ENCODE measurements at regions not wholly inside any gene's neighbourhood (a gene's known extent, or its start where the extent isn't known, plus 50 kb on each side); places are given as distances from the start of the nearest gene placed in this dataset.

DNA sequence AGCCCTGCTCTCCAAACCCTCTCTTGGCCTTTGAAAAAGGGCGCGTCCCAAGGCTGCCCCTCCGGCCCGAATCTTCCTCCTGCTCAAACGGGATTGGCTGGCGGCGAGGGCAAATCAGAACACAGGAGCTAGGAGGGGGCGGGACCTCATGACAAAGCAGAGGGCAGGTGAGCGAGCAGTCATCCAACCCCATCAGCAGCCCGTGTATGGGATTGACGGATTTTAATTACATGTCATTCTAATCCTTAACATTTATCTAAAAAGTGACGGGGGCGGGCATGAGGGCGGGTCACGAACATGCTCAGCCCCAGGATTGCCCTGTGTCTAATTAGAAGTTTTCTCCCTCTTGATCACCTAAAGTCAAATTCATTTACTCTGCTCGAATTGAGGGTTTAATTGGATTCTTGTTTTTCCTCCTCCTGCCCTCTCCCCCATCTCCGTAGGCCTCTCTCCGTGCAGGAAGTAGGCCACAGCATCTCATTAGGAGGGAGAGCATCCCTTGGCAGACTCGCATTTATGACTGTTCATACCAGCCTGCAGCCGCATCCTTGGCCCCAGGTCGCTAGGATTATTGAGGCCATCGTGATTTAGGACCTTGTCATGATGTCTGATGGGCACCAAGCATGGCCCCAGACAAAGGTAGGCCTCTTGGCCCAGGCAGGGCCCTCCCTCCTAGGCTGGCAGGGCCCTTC, 147.1 kb downstream of the CHST1 start:
- DNase-seq: peak; percentile 67
- WGBS, 2 donors: 66 to 76% methylated on average over 22 of the region's 22 CpGs

DNA sequence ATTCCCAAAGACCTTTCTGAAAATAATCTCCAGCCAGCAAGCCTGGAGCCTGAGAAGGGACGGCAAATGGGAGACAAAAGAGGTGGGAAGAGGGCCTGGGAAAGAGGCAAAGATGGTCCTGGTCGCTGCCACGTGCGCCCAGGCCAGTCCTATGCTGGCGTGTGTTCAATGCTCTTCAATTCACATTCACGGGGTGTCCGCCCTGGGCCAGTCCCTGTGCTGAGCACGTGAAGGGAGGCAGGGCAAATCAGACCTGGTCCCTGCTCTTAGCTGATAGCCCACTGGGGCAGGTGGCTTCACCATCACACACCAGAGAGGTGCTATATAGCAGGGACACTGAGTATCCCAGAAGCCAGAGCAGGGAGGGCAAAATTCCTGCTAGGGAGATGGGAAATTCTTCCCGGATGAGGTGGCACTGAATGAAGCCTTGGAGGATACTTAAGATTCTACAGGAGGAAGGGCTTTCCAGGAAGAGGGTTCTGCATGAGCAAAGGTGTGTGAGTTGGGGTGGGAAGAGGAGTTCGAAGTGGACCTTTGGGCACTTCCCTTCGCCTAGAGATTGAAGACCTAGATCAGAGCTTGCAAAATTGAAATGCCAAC, 148.2 kb downstream of the CHST1 start:
- Histone ChIP-seq H3K27ac (no peak overlapping the region), H3K36me3 (ENCODE audit: low read depth, missing control alignments) (no peaks in the 10 kb centered on the region), H3K9me3 (no peaks in the 10 kb centered on the region), H3K27me3 (no peaks in the 10 kb centered on the region), H3K4me3 (no peak overlapping the region), H3K4me1 (no peaks in the 10 kb centered on the region)
- no peak for TF ChIP-seq POLR2A (IDR thresholded peaks at IDR 0.05)
- TF ChIP-seq, protein P1, sequence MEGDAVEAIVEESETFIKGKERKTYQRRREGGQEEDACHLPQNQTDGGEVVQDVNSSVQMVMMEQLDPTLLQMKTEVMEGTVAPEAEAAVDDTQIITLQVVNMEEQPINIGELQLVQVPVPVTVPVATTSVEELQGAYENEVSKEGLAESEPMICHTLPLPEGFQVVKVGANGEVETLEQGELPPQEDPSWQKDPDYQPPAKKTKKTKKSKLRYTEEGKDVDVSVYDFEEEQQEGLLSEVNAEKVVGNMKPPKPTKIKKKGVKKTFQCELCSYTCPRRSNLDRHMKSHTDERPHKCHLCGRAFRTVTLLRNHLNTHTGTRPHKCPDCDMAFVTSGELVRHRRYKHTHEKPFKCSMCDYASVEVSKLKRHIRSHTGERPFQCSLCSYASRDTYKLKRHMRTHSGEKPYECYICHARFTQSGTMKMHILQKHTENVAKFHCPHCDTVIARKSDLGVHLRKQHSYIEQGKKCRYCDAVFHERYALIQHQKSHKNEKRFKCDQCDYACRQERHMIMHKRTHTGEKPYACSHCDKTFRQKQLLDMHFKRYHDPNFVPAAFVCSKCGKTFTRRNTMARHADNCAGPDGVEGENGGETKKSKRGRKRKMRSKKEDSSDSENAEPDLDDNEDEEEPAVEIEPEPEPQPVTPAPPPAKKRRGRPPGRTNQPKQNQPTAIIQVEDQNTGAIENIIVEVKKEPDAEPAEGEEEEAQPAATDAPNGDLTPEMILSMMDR (IDR thresholded peaks at IDR 0.05): no peak
- 82 to 91% methylated on average over 11 of the region's 11 CpGs for WGBS, 2 donors
- intact Hi-C loops (cut with DNase I; ENCODE audit: low total_unique reads): no loop called here
- no peak for DNase-seq

More for the DNA sequence above, 147.1 kb downstream of the CHST1 start:
- intact Hi-C loops (cut with DNase I; ENCODE audit: low total_unique reads): no loop called here
- no peaks in the 10 kb centered on the region for H3K36me3 ChIP-seq (ENCODE audit: low read depth, missing control alignments)
- no peak overlapping the region for H3K4me3 ChIP-seq
- no peaks in the 10 kb centered on the region for H3K27me3 ChIP-seq
- H3K27ac ChIP-seq: no peak overlapping the region
- TF ChIP-seq, protein P1 (IDR thresholded peaks at IDR 0.05): no peak
- TF ChIP-seq POLR2A (IDR thresholded peaks at IDR 0.05): no peak
- H3K4me1 ChIP-seq: no peaks in the 10 kb centered on the region
- no peaks in the 10 kb centered on the region for H3K9me3 ChIP-seq

DNA sequence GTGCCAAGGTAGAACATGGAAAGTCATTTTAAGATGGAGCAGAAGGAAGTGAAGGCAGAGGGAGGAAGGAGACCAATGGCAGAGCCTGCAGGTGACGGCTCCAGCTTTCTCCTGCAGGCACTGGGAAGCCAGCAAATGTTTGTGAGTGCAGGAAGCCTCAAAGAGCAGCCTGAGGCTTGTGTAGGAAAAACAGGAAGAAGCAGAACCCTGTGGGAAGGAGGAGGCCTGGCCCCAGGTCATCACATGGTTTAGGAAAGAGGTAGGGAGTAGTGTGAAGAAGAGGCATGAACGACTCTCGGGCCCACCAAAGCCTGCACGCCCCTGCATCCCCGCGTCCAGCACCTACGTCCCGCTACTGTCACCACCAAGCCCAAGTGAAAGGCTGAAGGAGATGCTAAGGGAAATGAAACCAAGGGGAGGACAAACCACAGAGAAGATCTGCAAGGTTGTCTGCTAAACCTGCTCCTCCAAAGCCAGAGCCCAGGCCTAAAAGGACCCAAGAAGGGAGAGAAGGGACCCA, 151.5 kb downstream of the CHST1 start:
- DNase-seq: no peak
- Histone ChIP-seq H3K36me3 (ENCODE audit: low read depth, missing control alignments) (no peaks in the 10 kb centered on the region), H3K4me1 (no peaks in the 10 kb centered on the region), H3K27me3 (no peaks in the 10 kb centered on the region), H3K27ac (no peak overlapping the region), H3K9me3 (no peaks in the 10 kb centered on the region), H3K4me3 (no peak overlapping the region)
- TF ChIP-seq POLR2A (IDR thresholded peaks at IDR 0.05): no peak
- TF ChIP-seq, protein P1 (IDR thresholded peaks at IDR 0.05): no peak
- intact Hi-C loops (cut with DNase I; ENCODE audit: low total_unique reads): no loop called here
- 83 to 88% methylated on average over 8 of the region's 8 CpGs for WGBS, 2 donors

DNA sequence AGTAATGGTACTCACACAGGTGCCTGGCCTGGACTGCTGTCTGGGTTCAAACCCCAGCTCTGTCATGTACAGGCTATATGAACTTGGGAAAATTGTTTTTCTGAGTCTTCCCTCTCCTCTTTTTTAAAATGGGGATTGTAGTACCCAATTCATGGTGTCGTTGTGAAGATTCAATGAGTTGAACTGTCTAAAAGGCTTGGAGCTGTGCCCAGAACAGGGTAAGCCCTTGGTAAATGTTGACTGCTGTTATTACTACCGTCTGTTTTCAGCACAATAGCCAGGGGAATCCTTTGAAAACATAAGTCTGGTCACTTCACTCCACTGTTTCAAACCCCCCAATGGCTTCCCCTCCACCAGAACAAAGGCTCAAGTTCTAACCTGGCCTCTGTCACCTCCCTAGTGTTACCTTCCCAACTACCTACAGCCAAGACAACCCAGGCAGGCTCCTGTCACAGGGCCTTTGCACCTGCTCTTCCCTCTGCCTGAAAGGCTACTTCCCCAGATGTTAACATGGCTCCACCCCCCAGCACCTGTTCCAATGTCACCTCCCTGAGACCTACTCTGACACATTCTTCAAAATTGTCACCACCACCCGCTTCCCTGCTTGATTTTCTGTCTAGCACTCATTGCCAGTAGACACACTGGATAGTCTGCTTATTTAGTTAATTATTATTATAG, 152.8 kb downstream of the CHST1 start:
- no peak for TF ChIP-seq POLR2A (IDR thresholded peaks at IDR 0.05)
- TF ChIP-seq, protein P1 (IDR thresholded peaks at IDR 0.05): no peak
- intact Hi-C loops (cut with DNase I; ENCODE audit: low total_unique reads): no loop called here
- H3K27me3 ChIP-seq: no peaks in the 10 kb centered on the region
- H3K9me3 ChIP-seq: no peaks in the 10 kb centered on the region
- no peak overlapping the region for H3K27ac ChIP-seq
- no peak for DNase-seq
- no peak overlapping the region for H3K4me3 ChIP-seq
- H3K4me1 ChIP-seq: no peaks in the 10 kb centered on the region
- no peaks in the 10 kb centered on the region for H3K36me3 ChIP-seq (ENCODE audit: low read depth, missing control alignments)
- WGBS, 2 donors: 79% methylated on average over 3 of the region's 3 CpGs
